Ishikawa (cell line): ENCODE measurements at regions not wholly inside any gene's neighbourhood (a gene's known extent, or its start where the extent isn't known, plus 50 kb on each side); places are given as distances from the start of the nearest gene placed in this dataset.

ENCODE experiments used
- CEBPB ChIP-seq: IDR thresholded peaks from 2 replicates; pipeline ENCODE4 v1.6.1; 2012
- CREB1 ChIP-seq: IDR thresholded peaks from 2 replicates; pipeline ENCODE4 v1.6.1; 2012; ENCODE audit warnings: low read depth
- EGR1 ChIP-seq: IDR thresholded peaks from 2 replicates; pipeline ENCODE4 v1.6.1; 2012
- EP300 ChIP-seq: IDR thresholded peaks from 2 replicates; pipeline ENCODE4 v1.6.1; 2012; ENCODE audit warnings: borderline replicate concordance
- FOXM1 ChIP-seq: IDR thresholded peaks from 2 replicates; pipeline ENCODE4 v1.6.1; 2012; ENCODE audit warnings: low read depth, borderline replicate concordance
- MAX ChIP-seq: IDR thresholded peaks from 2 replicates; pipeline ENCODE4 v1.6.1; 2012
- NFIC ChIP-seq: IDR thresholded peaks from 2 replicates; pipeline ENCODE4 v1.6.1; 2012
- RAD21 ChIP-seq: IDR thresholded peaks from 2 replicates; pipeline ENCODE4 v1.6.1; 2012; ENCODE audit warnings: low read depth
- REST ChIP-seq: IDR thresholded peaks from 2 replicates; pipeline ENCODE4 v1.6.1; 2012; ENCODE audit warnings: low read depth, mild to moderate bottlenecking
- TAF1 ChIP-seq: IDR thresholded peaks from 2 replicates; pipeline ENCODE4 v1.6.1; 2012; ENCODE audit warnings: low read depth, mild to moderate bottlenecking
- TCF12 ChIP-seq: IDR thresholded peaks from 2 replicates; pipeline ENCODE4 v1.6.1; 2012; ENCODE audit warnings: low read depth
- TEAD4 ChIP-seq: IDR thresholded peaks from 2 replicates; pipeline ENCODE4 v1.6.1; 2012
- YY1 ChIP-seq: IDR thresholded peaks from 2 replicates; pipeline ENCODE4 v1.6.1; 2012; ENCODE audit warnings: low read depth
- ZBTB7A ChIP-seq: IDR thresholded peaks from 2 replicates; pipeline ENCODE4 v1.6.1; 2012; ENCODE audit warnings: low read depth
- TF ChIP-seq, protein P1 (sequence below): IDR thresholded peaks from 2 replicates; pipeline ENCODE4 v1.6.1; 2012

DNA sequence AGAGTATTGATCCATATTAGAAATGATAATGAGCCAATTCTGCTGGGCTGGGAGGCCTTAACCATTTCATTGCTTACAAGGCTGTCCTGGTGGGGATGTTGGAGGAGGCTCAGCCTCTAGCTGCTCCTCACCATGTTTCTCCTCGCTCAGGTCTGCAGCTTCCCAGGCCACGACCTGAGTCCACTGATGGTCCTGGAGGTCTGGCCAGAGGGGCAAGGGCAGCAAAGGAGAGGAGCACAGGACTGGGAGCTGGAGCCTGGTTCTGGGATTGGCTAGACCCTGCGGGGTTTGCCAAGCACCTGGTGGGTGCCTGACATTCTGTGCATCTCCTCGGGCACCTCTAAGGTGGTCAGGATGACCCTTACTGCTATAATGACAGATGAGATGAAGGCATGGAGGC, 92.6 kb downstream of the KIF26A start:
- TF ChIP-seq TCF12: no peak
- no peak for TF ChIP-seq RAD21

DNA sequence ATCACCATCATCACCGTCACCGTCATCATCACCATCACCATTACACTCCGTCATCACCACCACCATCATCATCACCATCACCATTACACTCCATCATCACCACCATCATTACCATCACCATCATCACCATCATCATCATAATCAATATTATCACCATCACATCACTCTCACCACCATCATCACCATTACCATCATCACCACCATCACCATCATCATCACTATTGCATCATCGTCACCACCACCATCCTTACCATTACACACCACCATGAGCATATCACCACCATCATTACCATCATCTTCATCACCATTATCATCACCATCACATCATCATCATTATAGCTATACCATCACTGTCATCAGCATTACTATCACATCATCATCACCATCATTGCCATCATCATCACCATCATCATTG, 93.7 kb downstream of the KIF26A start:
- TF ChIP-seq REST (no peak), FOXM1 (no peak), RAD21 (no peak), EP300 (no peak), CEBPB (no peak), NFIC (no peak), TCF12 (no peak), CREB1 (no peak), YY1 (no peak), MAX (no peak), TAF1 (no peak), TEAD4 (no peak), EGR1 (no peak), ZBTB7A (no peak)
- TF ChIP-seq, protein P1, sequence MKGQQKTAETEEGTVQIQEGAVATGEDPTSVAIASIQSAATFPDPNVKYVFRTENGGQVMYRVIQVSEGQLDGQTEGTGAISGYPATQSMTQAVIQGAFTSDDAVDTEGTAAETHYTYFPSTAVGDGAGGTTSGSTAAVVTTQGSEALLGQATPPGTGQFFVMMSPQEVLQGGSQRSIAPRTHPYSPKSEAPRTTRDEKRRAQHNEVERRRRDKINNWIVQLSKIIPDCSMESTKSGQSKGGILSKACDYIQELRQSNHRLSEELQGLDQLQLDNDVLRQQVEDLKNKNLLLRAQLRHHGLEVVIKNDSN: no peak

DNA sequence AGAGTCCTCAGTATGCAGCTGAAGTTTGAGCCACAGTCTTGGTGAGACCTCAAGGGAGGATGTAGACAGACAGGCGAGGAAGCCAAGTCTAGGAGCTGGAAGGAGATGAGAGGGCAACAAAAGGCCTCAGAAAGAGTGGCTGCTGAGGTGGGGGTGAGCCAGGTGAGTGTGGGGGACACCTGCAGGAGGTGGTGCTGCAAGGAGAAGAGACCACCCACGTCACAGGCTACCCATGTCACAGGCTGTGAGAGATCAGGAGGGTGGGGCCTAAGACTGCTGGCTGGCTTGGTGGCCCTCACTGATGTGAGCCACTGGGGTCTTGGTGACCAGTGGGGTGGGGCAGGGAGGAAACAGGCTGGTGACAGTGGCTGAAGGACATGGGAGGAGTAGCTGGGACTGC, 97.3 kb downstream of the KIF26A start:
- TF ChIP-seq ZBTB7A: no peak
- TF ChIP-seq, protein P1: no peak
- TF ChIP-seq YY1: no peak
- no peak for TF ChIP-seq TCF12
- no peak for TF ChIP-seq FOXM1
- TF ChIP-seq TEAD4: no peak
- no peak for TF ChIP-seq REST
- TF ChIP-seq EGR1: no peak
- no peak for TF ChIP-seq CEBPB

GRCh38 chr14:104237651-104238423, 99.5 kb downstream of the KIF26A start:
- TF ChIP-seq CREB1: no peak
- no peak for TF ChIP-seq FOXM1
- TF ChIP-seq MAX: no peak
- TF ChIP-seq RAD21: no peak
- TF ChIP-seq YY1: no peak
- TF ChIP-seq REST: no peak
- TF ChIP-seq ZBTB7A: no peak
- TF ChIP-seq TEAD4: no peak
- TF ChIP-seq TAF1: no peak
- TF ChIP-seq EGR1: no peak
- TF ChIP-seq, protein P1: no peak
